HL-60 (cell line): ENCODE measurements at regions not wholly inside any gene's neighbourhood (a gene's known extent, or its start where the extent isn't known, plus 50 kb on each side); places are given as distances from the start of the nearest gene placed in this dataset.

Experiments
- CTCF ChIP-seq: IDR thresholded peaks from one replicate; pipeline ENCODE4 v1.5.1; 2011; ENCODE audit warnings: low read length, control low read depth, inconsistent platforms; ENCODE audit not compliant: insufficient read depth
- GABPA ChIP-seq: IDR thresholded peaks from 2 replicates; pipeline ENCODE4 v1.6.1; 2012; ENCODE audit warnings: low read depth
- POLR2AphosphoS5 ChIP-seq: IDR thresholded peaks from 2 replicates; pipeline ENCODE4 v1.6.1; 2012; ENCODE audit warnings: low read depth
- TF ChIP-seq, protein P1 (sequence below): IDR thresholded peaks from 2 replicates; pipeline ENCODE4 v1.6.1; 2012; ENCODE audit warnings: low read depth; ENCODE audit not compliant: insufficient replicate concordance

- TF ChIP-seq CTCF (no peak), POLR2AphosphoS5 (no peak), GABPA (no peak)
- TF ChIP-seq, protein P1, sequence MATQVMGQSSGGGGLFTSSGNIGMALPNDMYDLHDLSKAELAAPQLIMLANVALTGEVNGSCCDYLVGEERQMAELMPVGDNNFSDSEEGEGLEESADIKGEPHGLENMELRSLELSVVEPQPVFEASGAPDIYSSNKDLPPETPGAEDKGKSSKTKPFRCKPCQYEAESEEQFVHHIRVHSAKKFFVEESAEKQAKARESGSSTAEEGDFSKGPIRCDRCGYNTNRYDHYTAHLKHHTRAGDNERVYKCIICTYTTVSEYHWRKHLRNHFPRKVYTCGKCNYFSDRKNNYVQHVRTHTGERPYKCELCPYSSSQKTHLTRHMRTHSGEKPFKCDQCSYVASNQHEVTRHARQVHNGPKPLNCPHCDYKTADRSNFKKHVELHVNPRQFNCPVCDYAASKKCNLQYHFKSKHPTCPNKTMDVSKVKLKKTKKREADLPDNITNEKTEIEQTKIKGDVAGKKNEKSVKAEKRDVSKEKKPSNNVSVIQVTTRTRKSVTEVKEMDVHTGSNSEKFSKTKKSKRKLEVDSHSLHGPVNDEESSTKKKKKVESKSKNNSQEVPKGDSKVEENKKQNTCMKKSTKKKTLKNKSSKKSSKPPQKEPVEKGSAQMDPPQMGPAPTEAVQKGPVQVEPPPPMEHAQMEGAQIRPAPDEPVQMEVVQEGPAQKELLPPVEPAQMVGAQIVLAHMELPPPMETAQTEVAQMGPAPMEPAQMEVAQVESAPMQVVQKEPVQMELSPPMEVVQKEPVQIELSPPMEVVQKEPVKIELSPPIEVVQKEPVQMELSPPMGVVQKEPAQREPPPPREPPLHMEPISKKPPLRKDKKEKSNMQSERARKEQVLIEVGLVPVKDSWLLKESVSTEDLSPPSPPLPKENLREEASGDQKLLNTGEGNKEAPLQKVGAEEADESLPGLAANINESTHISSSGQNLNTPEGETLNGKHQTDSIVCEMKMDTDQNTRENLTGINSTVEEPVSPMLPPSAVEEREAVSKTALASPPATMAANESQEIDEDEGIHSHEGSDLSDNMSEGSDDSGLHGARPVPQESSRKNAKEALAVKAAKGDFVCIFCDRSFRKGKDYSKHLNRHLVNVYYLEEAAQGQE, result no peak
These were observed 271.0 kb upstream of the GADL1 start for GRCh38 chr3:31165399-31165860.
